ENCODE measurements at regions not wholly inside any gene's neighbourhood (a gene's known extent, or its start where the extent isn't known, plus 50 kb on each side); places are given as distances from the start of the nearest gene placed in this dataset.

- DNase-seq: peak; percentile 83
Measured at GRCh38 chr2:145845207-145845894, 1325.4 kb upstream of the ZEB2 start.

DNA sequence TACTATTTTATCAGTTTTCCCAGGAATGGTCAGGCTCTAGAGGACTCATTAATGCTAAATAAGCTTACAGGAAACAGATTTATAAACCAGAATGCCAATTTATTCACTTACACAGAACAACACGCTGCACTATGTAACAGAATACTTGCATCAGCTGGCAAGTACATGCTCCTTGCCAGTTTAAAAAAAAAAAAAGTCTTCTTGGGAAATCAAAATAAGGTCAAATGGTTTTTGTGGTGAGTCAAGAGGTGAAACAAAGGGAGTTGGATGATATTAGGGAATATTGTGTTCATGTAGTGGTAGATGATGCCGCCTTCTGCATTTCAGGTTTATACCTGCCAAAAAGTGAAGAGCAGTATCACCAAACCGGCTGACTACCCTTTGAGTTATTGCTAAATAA, 1322.1 kb upstream of the ZEB2 start:
- DNase-seq: no peak

- no peak for DNase-seq
Measured at GRCh38 chr2:145836986-145837385, 1317.1 kb upstream of the ZEB2 start.

GRCh38 chr2:145835665-145836064, 1315.7 kb upstream of the ZEB2 start:
- DNase-seq: no peak

DNA sequence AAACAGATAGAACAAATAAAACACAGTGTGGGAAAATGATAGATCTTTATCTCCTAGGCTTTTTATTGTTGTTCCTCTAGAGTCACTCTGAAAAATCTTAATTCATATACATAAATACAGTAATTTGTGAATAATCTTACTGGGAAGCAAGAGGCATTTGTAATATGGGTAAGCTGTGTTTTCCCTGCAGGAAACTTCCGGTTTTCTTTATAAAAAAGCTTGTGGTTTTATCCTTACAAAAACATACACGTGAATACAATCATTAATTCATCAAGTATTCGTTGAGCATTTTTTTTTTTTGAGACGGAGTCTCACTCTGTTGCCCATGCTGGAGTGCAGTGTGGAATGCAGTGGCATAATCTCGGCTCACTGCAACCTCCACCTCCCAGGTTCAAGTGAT, 1312.8 kb upstream of the ZEB2 start:
- no peak for DNase-seq

DNA sequence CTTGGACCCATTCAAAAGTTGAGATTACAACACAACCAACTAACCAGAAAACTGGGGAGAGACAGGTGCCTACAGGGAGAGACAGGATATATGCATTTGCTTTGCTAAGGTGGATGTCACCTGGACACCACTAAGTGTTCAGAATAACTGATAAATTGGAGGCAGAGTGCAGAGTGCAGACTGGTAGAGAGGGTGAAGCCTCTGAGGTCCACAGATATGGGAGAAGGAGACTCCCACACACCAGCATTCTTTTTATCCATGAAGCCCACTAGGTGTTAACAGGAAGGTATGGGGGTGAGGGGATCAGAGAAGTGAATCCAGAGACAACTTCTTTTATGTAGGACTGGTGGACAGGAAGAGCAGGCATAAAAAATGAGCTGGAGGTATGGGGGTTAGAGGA, 1310.0 kb upstream of the ZEB2 start:
- no peak for DNase-seq

DNA sequence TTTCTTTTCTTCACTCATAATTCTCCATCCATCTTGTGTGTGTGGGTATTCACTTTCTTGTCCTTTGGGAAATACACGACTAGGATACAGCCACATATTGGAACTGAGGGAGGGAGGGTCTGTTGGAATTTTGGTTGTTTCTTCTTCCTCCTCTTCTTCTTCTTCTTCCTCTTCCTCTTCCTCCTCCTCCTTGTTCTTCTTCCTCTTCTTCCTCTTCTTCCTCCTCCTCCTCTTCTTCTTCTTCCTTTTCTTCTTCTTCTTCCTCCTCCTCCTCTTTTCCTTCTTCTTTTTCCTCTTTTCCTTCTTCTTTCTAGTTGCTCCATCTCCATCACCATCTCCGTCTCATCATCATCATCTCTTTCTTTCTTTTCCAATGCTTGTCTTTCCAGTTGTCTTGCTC, 1307.3 kb upstream of the ZEB2 start:
- no peak for DNase-seq

GRCh38 chr2:145824384-145824783, 1304.5 kb upstream of the ZEB2 start:
- no peak for DNase-seq

DNA sequence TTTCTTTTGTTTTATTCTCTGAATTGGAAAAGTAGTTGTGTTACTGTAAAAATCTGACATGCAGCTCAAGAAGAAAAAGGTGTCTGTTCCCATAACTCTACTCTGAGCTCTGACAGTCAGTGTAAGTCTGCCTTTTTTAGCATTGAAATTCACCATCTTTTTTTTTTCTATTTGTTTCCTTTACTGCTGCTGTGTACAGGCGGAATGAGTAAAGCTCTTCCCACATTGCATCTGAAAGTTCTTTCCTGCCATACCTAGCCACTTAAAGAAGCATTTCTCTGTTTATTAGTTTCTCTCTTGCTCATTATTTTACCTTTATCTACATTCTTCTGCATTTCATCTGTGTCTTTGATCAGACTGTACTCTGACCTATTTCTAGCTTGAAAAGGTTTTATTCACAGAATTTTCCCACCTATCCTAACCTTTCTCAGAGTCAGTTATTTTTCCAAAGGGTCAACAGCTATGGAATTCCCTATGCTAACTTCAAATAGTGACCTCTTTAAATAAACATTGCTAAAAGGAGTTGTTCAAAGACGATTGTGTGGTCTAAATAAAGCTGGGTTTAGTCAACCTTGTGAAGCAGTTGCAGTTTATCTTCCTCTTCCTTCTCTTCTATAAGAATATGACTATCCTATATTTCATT, 1303.1 kb upstream of the ZEB2 start:
- no peak for DNase-seq

- DNase-seq: no peak
Measured at GRCh38 chr2:145820651-145821050, 1300.7 kb upstream of the ZEB2 start.

DNA sequence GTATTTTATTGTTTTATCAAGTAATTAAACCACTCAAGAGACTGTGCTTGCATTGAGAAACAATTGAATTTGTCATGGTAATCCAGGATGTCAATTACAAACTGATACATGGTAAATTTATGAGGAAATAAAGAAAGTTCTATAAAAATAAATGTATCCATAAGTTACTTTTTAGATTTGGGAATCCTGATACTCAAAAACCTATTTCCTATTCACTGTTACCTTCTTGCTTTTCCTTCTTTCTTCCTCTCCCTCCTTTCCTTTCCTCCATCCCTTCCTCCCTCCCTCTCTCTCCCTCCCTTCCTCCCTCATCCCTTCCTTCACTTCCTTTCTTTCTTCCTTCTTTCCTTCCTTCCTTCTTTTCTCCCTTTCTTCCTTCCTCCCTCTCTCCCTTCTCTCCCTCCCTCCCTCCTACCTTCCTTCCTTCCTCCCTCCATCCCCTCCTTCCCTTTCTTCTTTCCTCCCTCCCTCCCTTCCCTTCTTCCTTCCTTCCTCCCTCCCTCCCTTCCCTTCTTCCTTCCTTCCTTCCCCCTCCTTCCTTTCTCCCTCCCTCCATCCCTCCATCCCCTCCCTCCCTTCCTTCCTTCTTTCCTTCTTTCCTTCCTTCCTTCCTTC, 1299.1 kb upstream of the ZEB2 start:
- no peak for DNase-seq

- DNase-seq: no peak
Measured at GRCh38 chr2:145815933-145816332, 1296.0 kb upstream of the ZEB2 start.

DNA sequence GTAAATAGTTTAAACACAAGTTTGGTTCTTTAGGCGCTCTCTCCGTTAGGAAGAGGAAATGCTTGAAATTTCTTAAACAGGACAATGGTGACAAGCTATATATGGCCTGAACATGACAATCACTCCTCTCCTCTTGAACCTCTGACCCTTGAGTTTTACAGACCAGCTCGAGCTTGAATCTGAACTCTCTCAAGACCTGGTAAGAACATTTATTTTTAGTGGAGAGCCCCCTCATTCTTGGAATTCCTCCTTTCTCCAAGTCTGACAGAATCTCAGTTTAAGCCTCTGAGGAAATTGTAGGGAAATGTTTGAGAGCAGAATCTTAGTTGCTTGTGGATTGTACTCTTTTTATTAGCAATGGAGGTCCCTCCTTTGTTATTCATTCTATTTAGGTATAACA, 1293.6 kb upstream of the ZEB2 start:
- DNase-seq: no peak

DNA sequence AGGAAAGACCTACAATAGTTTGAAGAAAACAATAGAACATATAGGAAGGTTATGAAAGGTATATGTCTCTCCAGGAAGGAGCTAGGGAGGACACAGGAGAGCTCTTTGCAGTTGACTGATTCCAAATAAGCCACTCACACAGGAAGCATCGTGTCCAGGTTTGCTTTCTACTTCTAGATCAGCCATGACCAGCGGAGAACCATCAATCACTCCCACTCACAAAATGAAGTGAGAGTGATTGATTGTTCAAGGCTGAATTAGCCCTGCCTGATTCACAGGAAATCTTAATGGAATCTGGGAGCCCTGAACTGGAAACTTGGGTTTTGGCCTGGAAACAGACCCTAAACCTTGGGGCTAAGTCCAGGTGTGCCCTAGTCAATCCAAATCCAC, 1292.2 kb upstream of the ZEB2 start:
- no peak for DNase-seq

DNA sequence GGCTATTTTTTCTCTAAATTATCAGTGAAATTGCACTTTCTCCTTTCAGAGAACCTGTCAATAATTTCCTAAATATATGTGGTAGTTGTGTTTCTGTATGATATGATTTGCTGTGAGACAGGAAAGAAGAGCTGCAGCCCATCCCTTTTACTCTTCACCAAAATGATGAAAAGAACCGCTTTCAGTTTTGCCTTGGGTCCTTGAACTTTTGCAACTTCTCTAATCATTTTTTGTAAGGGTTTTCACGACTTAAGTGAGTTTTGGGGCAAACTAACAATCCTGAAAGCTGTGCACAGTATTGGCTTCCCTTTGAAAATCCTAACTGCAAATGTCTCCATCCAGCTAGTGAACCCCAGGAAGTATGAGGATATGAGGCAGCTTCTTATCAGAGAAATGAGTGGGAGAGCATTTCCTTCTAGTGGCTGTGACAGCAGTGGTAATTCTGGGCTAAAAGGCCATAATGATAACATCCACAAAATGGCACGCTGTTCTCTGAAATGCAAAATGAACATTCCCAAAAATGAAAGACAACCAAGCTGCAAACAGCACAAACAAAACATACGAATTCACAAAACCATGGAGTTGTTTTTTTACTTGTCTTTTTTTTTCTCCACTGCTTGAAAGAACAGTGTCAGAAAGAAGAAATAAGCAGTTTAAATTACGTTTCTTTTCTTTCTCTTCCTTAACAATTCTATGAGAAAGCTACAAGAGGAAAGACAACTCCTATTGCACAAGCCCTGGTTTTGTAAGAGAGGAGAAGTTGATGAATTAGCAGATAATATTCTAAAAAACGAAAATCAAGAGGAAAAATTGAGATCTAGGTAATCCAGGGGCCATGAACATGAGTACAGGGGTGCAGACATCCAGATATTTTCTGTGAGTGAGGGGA, 1291.6 kb upstream of the ZEB2 start:
- DNase-seq: no peak

- no peak for DNase-seq
Measured at GRCh38 chr2:145807968-145808367, 1288.0 kb upstream of the ZEB2 start.

- DNase-seq: no peak
Measured at GRCh38 chr2:145807554-145807953, 1287.6 kb upstream of the ZEB2 start.

DNA sequence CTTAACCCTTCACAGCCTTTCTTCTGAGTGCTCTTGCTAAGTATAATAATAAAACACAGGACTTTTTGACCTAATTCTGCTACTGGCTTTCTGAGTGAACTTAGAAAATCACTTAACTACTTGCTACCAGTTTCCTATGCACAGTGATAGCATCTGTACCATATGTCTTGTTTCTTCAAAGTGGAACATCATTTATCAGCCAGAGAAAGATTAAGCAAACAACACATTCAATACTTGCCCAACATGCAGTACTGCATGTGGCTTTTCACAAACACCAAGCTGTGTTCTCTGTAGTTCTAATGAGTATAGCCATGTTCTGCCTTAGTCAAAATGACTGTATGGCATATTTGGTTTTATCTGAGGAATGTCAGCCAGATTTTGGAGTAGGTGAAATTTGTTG, 1286.6 kb upstream of the ZEB2 start:
- no peak for DNase-seq

GRCh38 chr2:145802133-145802532, 1282.2 kb upstream of the ZEB2 start:
- no peak for DNase-seq

DNA sequence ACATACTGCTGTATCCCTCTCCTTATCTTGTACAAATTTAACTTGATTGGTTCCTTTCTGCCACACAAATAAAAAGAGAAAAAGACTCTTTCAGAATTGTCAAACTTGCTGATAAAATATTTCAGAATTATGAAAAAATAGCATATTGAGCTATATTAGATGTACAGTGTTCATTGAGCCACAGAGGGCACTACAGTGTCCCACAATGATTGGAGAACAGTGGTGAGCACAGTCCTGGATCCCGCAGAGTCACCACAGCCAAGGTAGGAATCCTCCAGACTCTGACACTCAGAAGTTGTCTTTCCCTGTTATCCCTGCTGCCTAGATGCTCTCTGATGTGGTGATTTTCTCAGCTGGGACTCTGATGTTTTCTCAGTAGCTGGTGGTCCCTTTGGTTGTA, 1281.3 kb upstream of the ZEB2 start:
- no peak for DNase-seq

- peak; percentile 69 for DNase-seq
Measured at GRCh38 chr2:145800151-145801091, 1280.5 kb upstream of the ZEB2 start.

DNA sequence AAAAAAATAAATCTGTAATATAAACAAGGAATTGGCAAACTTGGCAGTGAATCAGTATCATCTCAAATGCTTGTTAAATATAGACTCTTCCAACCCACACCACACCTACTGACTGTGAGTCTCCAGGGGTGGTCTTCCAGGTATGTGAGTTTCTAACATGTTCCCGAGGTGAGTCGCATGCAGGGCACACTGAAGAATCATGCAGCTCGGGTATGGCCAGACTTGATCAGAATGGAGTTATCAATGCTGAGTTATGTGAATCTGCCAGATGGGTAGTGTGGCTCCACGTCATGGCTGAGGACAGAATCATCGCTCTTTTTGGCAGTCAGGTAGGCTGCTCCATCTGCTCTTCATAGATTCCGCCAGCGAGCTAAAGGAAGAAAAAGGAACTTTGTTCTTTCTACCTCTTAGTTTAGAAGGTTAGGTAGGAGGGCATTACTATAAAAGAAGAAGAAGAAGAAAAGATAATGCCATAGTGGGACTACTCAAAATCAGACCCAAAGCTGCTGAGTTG, 1279.7 kb upstream of the ZEB2 start:
- no peak for DNase-seq
